SK-N-SH (cell line): ENCODE measurements at regions not wholly inside any gene's neighbourhood (a gene's known extent, or its start where the extent isn't known, plus 50 kb on each side); places are given as distances from the start of the nearest gene placed in this dataset.

ENCODE experiments used
- CTCF ChIA-PET: fragments of 300-600, 350-600 bp; formaldehyde crosslinking; extraction: SDS; loops from one replicate; lab custom pipeline; 2021; lab: Yijun Ruan, JAX
- POLR2A ChIA-PET: fragments of 350-600 bp; sonication (Branson Sonifier 250); formaldehyde crosslinking; extraction: SDS; loops from one replicate; lab custom pipeline; 2020; ENCODE audit warnings: antibody characterized with exemption, inconsistent platforms; lab: Yijun Ruan, JAX
- DNase-seq: peaks from one replicate; pipeline ENCODE4 v3.0.0; 2012
- H2AFZ ChIP-seq: fragments of 200-600 bp; sonication (generic); 2 replicates; pipeline ENCODE4 v1.8.1; 2016; ENCODE audit warnings: antibody characterized with exemption, mild to moderate bottlenecking, low read depth
- H3F3A ChIP-seq: fragments of 200-600 bp; sonication (generic); replicated peaks from 2 replicates; pipeline ENCODE3; 2016; ENCODE audit warnings: antibody characterized with exemption, mild to moderate bottlenecking; ENCODE audit not compliant: insufficient read depth
- H3K27ac ChIP-seq, 2 experiments: fragments of 200-500 bp in 1 of 2; fragments of 200-600 bp in 1 of 2; sonication (Bioruptor generic) in 1 of 2; sonication (generic), shearing (Covaris generic) in 1 of 2; 2 replicates each; pipeline versions ENCODE4 v1.5.1 to v1.6.1; 2014 to 2016; ENCODE audit warnings: low read depth in 2 of 2, inconsistent platforms in 1 of 2, low read length in 1 of 2, mild to moderate bottlenecking in 1 of 2, mixed read lengths in 1 of 2
- H3K27me3 ChIP-seq: fragments of 200-600 bp; sonication (generic), shearing (Covaris generic); 2 replicates; pipeline ENCODE4 v1.6.1; 2016; ENCODE audit warnings: mixed run types; ENCODE audit not compliant: insufficient read depth
- H3K36me3 ChIP-seq, 2 experiments: fragments of 200-500 bp in 1 of 2; fragments of 200-600 bp in 1 of 2; sonication (Bioruptor generic) in 1 of 2; sonication (generic) in 1 of 2; replicated peaks in 1 of 2; 2 replicates each; pipeline versions ENCODE3 to v1.5.1; 2014 to 2016; ENCODE audit warnings: low read length in 1 of 2, mild to moderate bottlenecking in 1 of 2; ENCODE audit not compliant: insufficient read depth in 2 of 2, control insufficient read depth in 1 of 2
- H3K4me1 ChIP-seq, 2 experiments: fragments of 200-500 bp in 1 of 2; fragments of 200-600 bp in 1 of 2; sonication (Bioruptor generic) in 1 of 2; sonication (generic), shearing (Covaris generic) in 1 of 2; 2 replicates each; pipeline versions ENCODE4 v1.5.1 to v1.6.1; 2014 to 2016; ENCODE audit warnings: low read depth in 1 of 2, low read length in 1 of 2, mixed run types in 1 of 2; ENCODE audit not compliant: insufficient read depth in 2 of 2, control insufficient read depth in 1 of 2
- H3K4me2 ChIP-seq: fragments of 200-600 bp; sonication (generic), shearing (Covaris generic); 2 replicates; pipeline ENCODE4 v1.6.1; 2017; ENCODE audit warnings: mixed run types
- H3K4me3 ChIP-seq, 2 experiments: fragments of 200-500 bp in 1 of 2; fragments of 200-600 bp in 1 of 2; sonication (Bioruptor generic) in 1 of 2; sonication (generic), shearing (Covaris generic) in 1 of 2; 2 replicates each; pipeline versions ENCODE4 v1.5.1 to v1.8.1; 2014 to 2016; ENCODE audit warnings: low read depth in 2 of 2, inconsistent platforms in 1 of 2, low read length in 1 of 2, mild to moderate bottlenecking in 1 of 2, mixed read lengths in 1 of 2, moderate library complexity in 1 of 2
- H3K79me2 ChIP-seq: fragments of 200-600 bp; sonication (generic); 2 replicates; pipeline ENCODE4 v1.8.1; 2017; ENCODE audit warnings: mild to moderate bottlenecking; ENCODE audit not compliant: insufficient read depth
- H3K9ac ChIP-seq: fragments of 200-600 bp; sonication (generic); 2 replicates; pipeline ENCODE4 v1.6.1; 2017; ENCODE audit warnings: mixed run types
- H3K9me2 ChIP-seq: fragments of 200-600 bp; sonication (generic); 2 replicates; pipeline ENCODE4 v1.6.1; 2017; ENCODE audit warnings: mixed run types
- H3K9me3 ChIP-seq: fragments of 200-600 bp; sonication (generic); 2 replicates; pipeline ENCODE4 v1.6.1; 2017; ENCODE audit warnings: mixed run types, mild to moderate bottlenecking, moderate library complexity
- H4K20me1 ChIP-seq: fragments of 200-600 bp; sonication (generic); 2 replicates; pipeline ENCODE4 v1.6.1; 2017; ENCODE audit warnings: mild to moderate bottlenecking, mixed run types; ENCODE audit not compliant: insufficient read depth
- CHD2 ChIP-seq: fragments of 150-350 bp; IDR thresholded peaks from 2 replicates; pipeline ENCODE4 v1.6.1; 2018; ENCODE audit warnings: low read length; ENCODE audit not compliant: partially characterized antibody
- EP300 ChIP-seq, 2 experiments: IDR thresholded peaks; 2 replicates each; pipeline versions ENCODE4 v1.4.0 to v1.6.1; 2012; ENCODE audit warnings: borderline replicate concordance in 1 of 2, low read depth in 1 of 2, low read length in 1 of 2
- EZH2phosphoT487 ChIP-seq: fragments of 200-600 bp; sonication (generic); IDR thresholded peaks from 2 replicates; pipeline ENCODE4 v1.6.1; 2017; ENCODE audit warnings: low read depth, mixed run types, mild to moderate bottlenecking, antibody characterized with exemption, moderate library complexity, borderline replicate concordance
- FOSL2 ChIP-seq: IDR thresholded peaks from 2 replicates; pipeline ENCODE4 v1.4.0; 2012; ENCODE audit warnings: low read depth, mild to moderate bottlenecking, moderate library complexity, borderline replicate concordance
- GATA2 ChIP-seq: sonication (generic); formaldehyde crosslinking; IDR thresholded peaks from 2 replicates; pipeline ENCODE4 v1.5.0; 2020; ENCODE audit warnings: mild to moderate bottlenecking, missing genetic modification reagents
- JUND ChIP-seq: IDR thresholded peaks from 2 replicates; pipeline ENCODE4 v1.4.0; 2012
- MAX ChIP-seq: IDR thresholded peaks from 2 replicates; pipeline ENCODE4 v1.4.0; 2012; ENCODE audit warnings: low read depth
- MXI1 ChIP-seq: IDR thresholded peaks from 2 replicates; pipeline ENCODE4 v1.6.1; 2012; ENCODE audit warnings: mild to moderate bottlenecking, low read depth, low read length, improper control_type of control experiment
- NRF1 ChIP-seq: IDR thresholded peaks from 2 replicates; pipeline ENCODE4 v1.6.1; 2012; ENCODE audit warnings: low read depth, mild to moderate bottlenecking, low read length
- PBX3 ChIP-seq: IDR thresholded peaks from 2 replicates; pipeline ENCODE4; 2012
- POLR2AphosphoS5 ChIP-seq: IDR thresholded peaks from 2 replicates; pipeline ENCODE4 v1.6.1; 2012; ENCODE audit warnings: low read depth, low read length
- RAD21 ChIP-seq: IDR thresholded peaks from 2 replicates; pipeline ENCODE4 v1.6.1; 2012; ENCODE audit warnings: mild to moderate bottlenecking, low read length
- RXRA ChIP-seq: IDR thresholded peaks from 2 replicates; pipeline ENCODE4 v1.4.0; 2012; ENCODE audit warnings: low read depth, mild to moderate bottlenecking, borderline replicate concordance
- SIN3A ChIP-seq: IDR thresholded peaks from 2 replicates; pipeline ENCODE4 v1.6.1; 2012; ENCODE audit warnings: low read depth, mild to moderate bottlenecking, low read length, moderate library complexity, borderline replicate concordance
- TCF12 ChIP-seq: IDR thresholded peaks from 2 replicates; pipeline ENCODE4 v1.4.0; 2012
- USF2 ChIP-seq: fragments of 150-350 bp; IDR thresholded peaks from 2 replicates; pipeline ENCODE4 v1.6.1; 2017; ENCODE audit warnings: antibody characterized with exemption, low read length, low read depth, borderline replicate concordance
- YY1 ChIP-seq: IDR thresholded peaks from 2 replicates; pipeline ENCODE4 v1.4.0; 2012; ENCODE audit warnings: low read depth, mild to moderate bottlenecking
- WGBS: methylation state at CpG from one replicate; pipeline ENCODE4 v1.1.6; 2017; ENCODE audit warnings: low lambda C conversion rate; 5-methylcytosine and 5-hydroxymethylcytosine counted together

- Histone ChIP-seq H3K27ac (peak overlapping the region; percentile 9 to 65; a peak in 3 of 4 replicates), H3K27me3 (no peaks in the 10 kb centered on the region), H3K4me3 (no peak overlapping the region), H3K9me2 (0 out of 2 replicates have a peak, but pooled peaks cover 6% of the 10 kb centered on the region), H3K9ac (no peak overlapping the region), H3K9me3 (no peaks in the 10 kb centered on the region), H2AFZ (peak overlapping the region; percentile 77), H3K4me1 (peaks cover 0 to 4% of the 10 kb centered on the region in 2 experiments; a peak in 3 of 4 replicates), H3K79me2 (no peaks in the 10 kb centered on the region), H3K36me3 (no peaks in the 10 kb centered on the region), H3K4me2 (no peak overlapping the region), H4K20me1 (no peaks in the 10 kb centered on the region), H3F3A (peaks cover 14% of the 10 kb centered on the region)
- ChIA-PET CTCF (interaction anchor here (1.1 to 1.3 kb wide), 2 partner anchors 9 to 15 kb away, joined by 3 read pairs; no protein-coding TSS in a partner anchor), POLR2A (no interaction called here)
- TF ChIP-seq RXRA: no peak
- TF ChIP-seq MAX: no peak
- TF ChIP-seq EZH2phosphoT487: no peak
- no peak for TF ChIP-seq SIN3A
- no peak for TF ChIP-seq GATA2 (CRISPR knock-in tag)
- no peak for TF ChIP-seq USF2
- no peak for TF ChIP-seq RAD21
- no peak for TF ChIP-seq CHD2
- no peak for TF ChIP-seq FOSL2
- TF ChIP-seq YY1: no peak
- 33% methylated on average over 1 of the region's 1 CpG for WGBS
- DNase-seq: peak; percentile 4
Observed at GRCh38 chr21:24127651-24128050, 1479.6 kb downstream of the MRPL39 start.

- no peak overlapping the region for H3K4me2 ChIP-seq
- WGBS: 9% methylated on average over 1 of the region's 1 CpG
- H3K4me3 ChIP-seq: no peak overlapping the region
- no peaks in the 10 kb centered on the region for H3K79me2 ChIP-seq
- peak overlapping the region in 1 of 2 experiments; percentile 69; a peak in 3 of 4 replicates for H3K27ac ChIP-seq
- TF ChIP-seq EP300 (IDR thresholded peaks at IDR 0.05; ENCODE audit: borderline replicate concordance in 1 of 2, low read depth in 1 of 2, low read length in 1 of 2) (peak in 1 of 2 experiments; percentile 42; a peak in 1 of 4 replicates), FOSL2 (peak; percentile 54; the same call in 1 of the 2 replicates), POLR2AphosphoS5 (no peak), TCF12 (peak; percentile 74), PBX3 (peak; percentile 59), MXI1 (no peak), GATA2 (CRISPR knock-in tag) (no peak), NRF1 (no peak), JUND (peak; percentile 31; the same call in 1 of the 2 replicates)
- H3K36me3 ChIP-seq: no peaks in the 10 kb centered on the region
- no peak overlapping the region for H3K9ac ChIP-seq
- no peak for DNase-seq
- 0 out of 2 replicates have a peak, but pooled peaks cover 6% of the 10 kb centered on the region for H3K9me2 ChIP-seq
- ChIA-PET POLR2A (no interaction called here), CTCF (no interaction called here)
- no peaks in the 10 kb centered on the region for H4K20me1 ChIP-seq
- no peaks in the 10 kb centered on the region for H3K27me3 ChIP-seq
- peaks cover 25% of the 10 kb centered on the region for H3F3A ChIP-seq
- H3K4me1 ChIP-seq: peaks cover 4% of the 10 kb centered on the region in 2 experiments; a peak in 3 of 4 replicates
- no peaks in the 10 kb centered on the region for H3K9me3 ChIP-seq
- H2AFZ ChIP-seq: no peak overlapping the region
Observed at GRCh38 chr21:24123785-24124184, 1483.5 kb downstream of the MRPL39 start.
